Right lung (tissue), 2 donors: ENCODE measurements at regions not wholly inside any gene's neighbourhood (a gene's known extent, or its start where the extent isn't known, plus 50 kb on each side); places are given as distances from the start of the nearest gene placed in this dataset.
"Not testable (repeated sequence)": the region's sequence is repeated elsewhere in the genome, so short reads cannot be mapped to it uniquely, and the experiment has no call there.

Experiments
- DNase-seq, 2 donors: peaks; one replicate each; pipeline ENCODE4 v3.0.0-alpha.2; 2013

- no peak for DNase-seq
Measured at GRCh38 chr16:22719945-22720344, 94.0 kb upstream of the HS3ST2 start.

GRCh38 chr16:22721511-22722100 lies 92.4 kb upstream of the HS3ST2 start:
- DNase-seq = no peak

- not testable (repeated sequence) for DNase-seq
Measured at GRCh38 chr16:22722551-22723541, 91.1 kb upstream of the HS3ST2 start.

- no peak for DNase-seq
Measured at GRCh38 chr16:22726868-22727267, 87.1 kb upstream of the HS3ST2 start.

GRCh38 chr16:22727285-22728166 lies 86.4 kb upstream of the HS3ST2 start:
- DNase-seq = no peak

GRCh38 chr16:22728167-22728836 lies 85.7 kb upstream of the HS3ST2 start:
- DNase-seq = peak; percentile 24 to 32

- DNase-seq = no peak
Measured at GRCh38 chr16:22732400-22732799, 81.6 kb upstream of the HS3ST2 start.

- DNase-seq = no peak
Measured at GRCh38 chr16:22732959-22733358, 81.0 kb upstream of the HS3ST2 start.

GRCh38 chr16:22734368-22734767 lies 79.6 kb upstream of the HS3ST2 start:
- no peak for DNase-seq

GRCh38 chr16:22736791-22737190 lies 77.2 kb upstream of the HS3ST2 start:
- no peak for DNase-seq

- DNase-seq = no peak
Measured at GRCh38 chr16:22739077-22739476, 74.9 kb upstream of the HS3ST2 start.

GRCh38 chr16:22743401-22743800 lies 70.6 kb upstream of the HS3ST2 start:
- DNase-seq = no peak

GRCh38 chr16:22751104-22751667 lies 62.8 kb upstream of the HS3ST2 start:
- no peak for DNase-seq

GRCh38 chr16:22751685-22752084 lies 62.3 kb upstream of the HS3ST2 start:
- DNase-seq = no peak

- no peak for DNase-seq
Measured at GRCh38 chr16:22753451-22753850, 60.5 kb upstream of the HS3ST2 start.

- no peak for DNase-seq
Measured at GRCh38 chr16:22754577-22754976, 59.4 kb upstream of the HS3ST2 start.

GRCh38 chr16:22757202-22757601 lies 56.8 kb upstream of the HS3ST2 start:
- DNase-seq = no peak

GRCh38 chr16:22762486-22762885 lies 51.5 kb upstream of the HS3ST2 start:
- DNase-seq = no peak

GRCh38 chr16:22763437-22764080 lies 50.4 kb upstream of the HS3ST2 start:
- DNase-seq = no peak
